ENCODE measurements at regions not wholly inside any gene's neighbourhood (a gene's known extent, or its start where the extent isn't known, plus 50 kb on each side); places are given as distances from the start of the nearest gene placed in this dataset.

GRCh38 chr10:25695586-25695985 is 238.4 kb upstream of the MYO3A start (continued):
- TF ChIP-seq CHD7 (IDR thresholded peaks at IDR 0.05; ENCODE audit: insufficient replicate concordance, low read length) = no peak
- TF ChIP-seq BRCA1 (IDR thresholded peaks at IDR 0.05; ENCODE audit: low read depth, low read length) = no peak
- no peak for TF ChIP-seq ATF2 (IDR thresholded peaks at IDR 0.05; ENCODE audit: low read length)
- TF ChIP-seq TBP (IDR thresholded peaks at IDR 0.05; ENCODE audit: low read depth, low read length) = no peak
- no peak for TF ChIP-seq GABPA (IDR thresholded peaks at IDR 0.05; ENCODE audit: borderline replicate concordance, insufficient read depth, low read length)
- no peak for TF ChIP-seq CEBPB (IDR thresholded peaks at IDR 0.05; ENCODE audit: low read depth, low read length)
- TF ChIP-seq SP4 (IDR thresholded peaks at IDR 0.05; ENCODE audit: low read length) = no peak
- TF ChIP-seq CTBP2 (IDR thresholded peaks at IDR 0.05; ENCODE audit: borderline replicate concordance, insufficient read depth, insufficient read length, low read length) = no peak
